Transverse colon (tissue), 4 donors: ENCODE measurements at regions not wholly inside any gene's neighbourhood (a gene's known extent, or its start where the extent isn't known, plus 50 kb on each side); places are given as distances from the start of the nearest gene placed in this dataset.

Source experiments
- DNase-seq: peaks from one replicate; pipeline ENCODE4 v3.0.0-alpha.2; 2019
- H3K27ac ChIP-seq, 4 donors: fragments of 200-600 bp; sonication (generic); 2 replicates each; pipeline ENCODE4 v1.5.1; 2016 to 2018; ENCODE audit warnings: inconsistent platforms in 4 of 4
- H3K27me3 ChIP-seq: fragments of 200-600 bp; sonication (generic); 2 replicates; pipeline ENCODE4 v1.5.1; 2017; ENCODE audit warnings: inconsistent platforms
- H3K36me3 ChIP-seq, 4 donors: fragments of 200-600 bp; sonication (generic); 2 replicates each; pipeline ENCODE4 v1.5.1; 2017 to 2019; ENCODE audit warnings: inconsistent platforms in 4 of 4
- H3K4me1 ChIP-seq, 4 donors: fragments of 200-600 bp; sonication (generic); 2 replicates each; pipeline ENCODE4 v1.5.1; 2017 to 2020; ENCODE audit warnings: inconsistent platforms in 4 of 4
- H3K4me3 ChIP-seq, 4 donors: fragments of 200-600 bp; sonication (generic); 1 replicate in 1 of 4; 2 replicates in 3 of 4; pipeline versions ENCODE4 v1.5.1 to v1.6.1; 2017 to 2019; ENCODE audit warnings: inconsistent platforms in 4 of 4
- H3K9me3 ChIP-seq, 2 donors: fragments of 200-600 bp; sonication (generic); 2 replicates each; pipeline ENCODE4 v1.5.1; 2017 to 2019; ENCODE audit warnings: inconsistent platforms in 2 of 2
- CTCF ChIP-seq, 5 experiments: fragments of 200-600 bp in 3 of 5; fragments of 450-650 bp in 2 of 5; sonication (generic) in 3 of 5; IDR thresholded peaks; 1 replicate in 2 of 5; 2 replicates in 3 of 5; pipeline ENCODE4 v1.5.1; 2016 to 2017; ENCODE audit warnings: antibody characterized with exemption in 5 of 5, inconsistent platforms in 3 of 5, mild to moderate bottlenecking in 2 of 5, moderate library complexity in 1 of 5
- EP300 ChIP-seq: sonication (generic); formaldehyde crosslinking; IDR thresholded peaks from one replicate; pipeline ENCODE4 v1.6.1; 2017; ENCODE audit warnings: antibody characterized with exemption, low read depth
- POLR2A ChIP-seq: fragments of 450-650 bp; IDR thresholded peaks from one replicate; pipeline ENCODE4 v1.6.1; 2016; ENCODE audit warnings: antibody characterized with exemption, mild to moderate bottlenecking, moderate library complexity
- POLR2AphosphoS5 ChIP-seq, 3 donors: sonication (generic); formaldehyde crosslinking; IDR thresholded peaks; one replicate each; pipeline ENCODE4 v1.6.1; 2016; ENCODE audit warnings: antibody characterized with exemption in 3 of 3
- WGBS, 2 donors: methylation state at CpG; one replicate each; pipeline ENCODE4 v1.1.5; 2018; ENCODE audit warnings: low coverage in 1 of 2; 5-methylcytosine and 5-hydroxymethylcytosine counted together
- in situ Hi-C, 4 donors: fragments of 200-750 bp; cut with MboI; loops; one replicate each; pipeline versions ENCODE4 v1.15.0 to v1.15.1; 2017; ENCODE audit warnings: low sequenced_read_pairs in 3 of 4, low pct_ligation_motif_present in 1 of 4, low pct_unique_long_range_greater_than_20kb in 1 of 4
- intact Hi-C: fragments of 100-400 bp; cut with DNase I; formaldehyde crosslinking; loops from one replicate; pipeline ENCODE4 v1.15.1; 2023; ENCODE audit warnings: low total_unique reads

GRCh38 chr4:43993196-43993902, 455.3 kb downstream of the KCTD8 start:
- Histone ChIP-seq H3K4me3 (no peak overlapping the region), H3K27ac (no peak overlapping the region), H3K9me3 (no peaks in the 10 kb centered on the region), H3K27me3 (no peaks in the 10 kb centered on the region), H3K36me3 (no peaks in the 10 kb centered on the region), H3K4me1 (no peaks in the 10 kb centered on the region)
- no peak for DNase-seq
- in situ Hi-C loops: no loop called here
- intact Hi-C loops: no loop called here
- TF ChIP-seq POLR2A (no peak), POLR2AphosphoS5 (IDR thresholded peaks at IDR 0.05) (no peak), EP300 (no peak), CTCF (IDR thresholded peaks at IDR 0.05) (no peak)
- 43 to 59% methylated on average over 2 of the region's 2 CpGs for whole genome bisulfite sequencing, 2 donors

DNA sequence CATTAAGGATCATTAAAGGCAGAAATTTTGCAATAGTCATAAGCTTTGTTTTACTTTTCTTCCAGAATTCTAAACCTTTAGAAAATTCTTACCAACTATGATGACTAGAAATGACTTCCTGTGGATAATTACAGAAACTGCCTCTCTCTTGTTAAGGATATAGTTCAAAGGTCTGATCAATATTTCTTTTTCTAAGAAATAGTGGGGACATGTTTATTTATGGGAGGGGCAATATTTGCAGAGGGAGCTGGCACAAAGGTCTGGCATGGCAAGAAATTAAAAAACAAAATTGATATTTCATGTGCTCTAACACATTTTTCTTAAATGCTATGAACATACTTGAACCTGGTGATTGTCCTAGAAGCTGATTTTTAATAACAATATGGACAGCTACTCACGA, 448.9 kb downstream of the KCTD8 start:
- Histone ChIP-seq H3K4me1 (no peaks in the 10 kb centered on the region), H3K27me3 (no peaks in the 10 kb centered on the region), H3K27ac (no peak overlapping the region), H3K36me3 (no peaks in the 10 kb centered on the region), H3K9me3 (no peaks in the 10 kb centered on the region), H3K4me3 (no peak overlapping the region)
- intact Hi-C loops (no loop called here), in situ Hi-C loops (no loop called here)
- DNase-seq: no peak
- no peak for TF ChIP-seq CTCF (IDR thresholded peaks at IDR 0.05)
- no peak for TF ChIP-seq POLR2AphosphoS5 (IDR thresholded peaks at IDR 0.05)
- TF ChIP-seq EP300: no peak
- no peak for TF ChIP-seq POLR2A
- 61% methylated on average over 1 of the region's 1 CpG for WGBS, 2 donors

DNA sequence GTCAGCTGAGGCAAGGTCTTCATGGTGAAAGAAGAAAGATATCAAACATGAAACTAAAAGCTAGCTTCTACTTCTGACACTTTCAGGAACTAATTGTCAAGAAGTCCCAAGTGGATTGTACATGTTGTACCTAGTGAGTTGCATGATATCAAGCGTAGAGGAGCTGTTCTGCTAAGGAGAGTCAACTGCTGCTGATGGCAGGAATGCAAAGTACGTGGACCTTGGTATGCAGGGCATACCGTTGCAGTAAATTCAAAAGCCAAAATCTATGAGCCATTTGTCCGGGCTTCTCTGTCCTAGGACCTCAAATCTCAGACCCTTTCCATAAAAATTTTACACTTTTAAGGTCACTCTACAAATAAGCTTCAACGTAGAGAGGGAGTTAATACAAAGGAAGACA, 446.2 kb downstream of the KCTD8 start:
- Histone ChIP-seq H3K4me1 (no peaks in the 10 kb centered on the region), H3K27me3 (no peaks in the 10 kb centered on the region), H3K9me3 (no peaks in the 10 kb centered on the region), H3K36me3 (no peaks in the 10 kb centered on the region), H3K27ac (no peak overlapping the region), H3K4me3 (no peak overlapping the region)
- WGBS, 2 donors: 71 to 83% methylated on average over 2 to 5 of the region's 5 CpGs
- intact Hi-C loops (no loop called here), in situ Hi-C loops (no loop called here)
- no peak for TF ChIP-seq POLR2AphosphoS5 (IDR thresholded peaks at IDR 0.05)
- TF ChIP-seq EP300: no peak
- no peak for TF ChIP-seq CTCF (IDR thresholded peaks at IDR 0.05)
- TF ChIP-seq POLR2A: no peak
- DNase-seq: no peak

- TF ChIP-seq POLR2A (no peak), EP300 (no peak), POLR2AphosphoS5 (IDR thresholded peaks at IDR 0.05) (no peak), CTCF (IDR thresholded peaks at IDR 0.05) (no peak)
- in situ Hi-C loops: no loop called here
- no peak overlapping the region for H3K27ac ChIP-seq
- no peak for DNase-seq
- H3K36me3 ChIP-seq: no peaks in the 10 kb centered on the region
- intact Hi-C loops: no loop called here
- no peaks in the 10 kb centered on the region for H3K9me3 ChIP-seq
- WGBS, 2 donors: 87 to 89% methylated on average over 16 to 18 of the region's 18 CpGs
- no peak overlapping the region for H3K4me3 ChIP-seq
- no peaks in the 10 kb centered on the region for H3K4me1 ChIP-seq
- H3K27me3 ChIP-seq: no peaks in the 10 kb centered on the region
Measured at GRCh38 chr4:44016570-44017421, 431.8 kb downstream of the KCTD8 start.
